ENCODE measurements at regions not wholly inside any gene's neighbourhood (a gene's known extent, or its start where the extent isn't known, plus 50 kb on each side); places are given as distances from the start of the nearest gene placed in this dataset.

DNA sequence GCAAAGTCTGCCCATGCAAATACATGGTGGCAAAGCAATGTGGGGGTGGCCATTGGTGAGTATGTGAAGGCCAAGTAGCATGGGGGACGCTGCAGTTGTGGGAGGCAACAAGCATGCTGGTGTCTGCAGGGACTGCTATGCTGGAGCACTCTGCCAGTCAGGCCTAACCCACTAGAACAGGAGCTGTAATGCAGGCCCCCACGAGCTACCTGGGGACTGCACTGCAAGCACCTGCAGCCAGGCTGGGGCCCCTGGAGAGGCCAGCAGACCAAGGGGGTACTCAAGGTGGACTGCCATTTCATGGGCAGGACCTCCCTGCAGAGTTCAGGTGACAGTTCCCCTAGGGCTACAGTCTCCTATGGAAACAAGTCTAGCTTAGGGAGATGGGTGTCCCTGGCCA lies 183.8 kb upstream of the PDE4D start:
- Histone ChIP-seq H3K9ac (ENCODE audit: low read length) (no peak overlapping the region), H2AFZ (ENCODE audit: insufficient read depth, low read depth, low read length, poor library complexity, severe bottlenecking) (no peak overlapping the region), H3K27me3 (replicated peaks in 1 of 4; ENCODE audit: control extremely low read depth in 1 of 4, control insufficient read depth in 3 of 4, insufficient read depth in 4 of 4, low read length in 3 of 4) (no peaks in the 10 kb centered on the region), H3K9me3 (ENCODE audit: control extremely low read depth in 1 of 3, control insufficient read depth in 2 of 3, insufficient read depth in 1 of 3, low read length in 2 of 3) (peaks cover 5 to 20% (median 5%) of the 10 kb centered on the region in 3 donors), H4K20me1 (ENCODE audit: control insufficient read depth, insufficient read depth, low read length, poor library complexity, severe bottlenecking) (no peaks in the 10 kb centered on the region), H3K79me2 (ENCODE audit: control insufficient read depth, insufficient read depth, low read length) (no peaks in the 10 kb centered on the region), H3K4me3 (ENCODE audit: control extremely low read depth in 1 of 5, extremely low read depth in 1 of 5, insufficient read depth in 1 of 5, low read depth in 2 of 5, low read length in 4 of 5) (no peak overlapping the region), H3K4me1 (ENCODE audit: control insufficient read depth in 2 of 2, insufficient read depth in 2 of 2, low read length in 2 of 2) (no peaks in the 10 kb centered on the region), H3K36me3 (replicated peaks in 1 of 2; ENCODE audit: control extremely low read depth in 1 of 2, control insufficient read depth in 1 of 2, extremely low read depth in 1 of 2, insufficient read depth in 2 of 2, low read length in 1 of 2) (no peaks in the 10 kb centered on the region), H3K4me2 (replicated peaks; ENCODE audit: low read depth, low read length, poor library complexity, severe bottlenecking) (no peak overlapping the region), H3K27ac (ENCODE audit: low read length in 2 of 2) (no peak overlapping the region)
- DNase-seq (no peak), ATAC-seq (ENCODE audit: low read depth) (no peak)
- CTCF ChIA-PET = no interaction called here
- Mint-ChIP-seq H3K9me3 (ENCODE audit: insufficient read depth) (peaks cover 25% of the 10 kb centered on the region), H3K4me3 (no peak overlapping the region), H3K27ac (no peak overlapping the region), H3K27me3 (no peaks in the 10 kb centered on the region), H3K4me1 (no peaks in the 10 kb centered on the region)
- no peak for TF ChIP-seq EZH2 (IDR thresholded peaks at IDR 0.05; ENCODE audit: borderline replicate concordance, insufficient read depth, low read depth, low read length, poor library complexity, severe bottlenecking)
- TF ChIP-seq, protein P1, sequence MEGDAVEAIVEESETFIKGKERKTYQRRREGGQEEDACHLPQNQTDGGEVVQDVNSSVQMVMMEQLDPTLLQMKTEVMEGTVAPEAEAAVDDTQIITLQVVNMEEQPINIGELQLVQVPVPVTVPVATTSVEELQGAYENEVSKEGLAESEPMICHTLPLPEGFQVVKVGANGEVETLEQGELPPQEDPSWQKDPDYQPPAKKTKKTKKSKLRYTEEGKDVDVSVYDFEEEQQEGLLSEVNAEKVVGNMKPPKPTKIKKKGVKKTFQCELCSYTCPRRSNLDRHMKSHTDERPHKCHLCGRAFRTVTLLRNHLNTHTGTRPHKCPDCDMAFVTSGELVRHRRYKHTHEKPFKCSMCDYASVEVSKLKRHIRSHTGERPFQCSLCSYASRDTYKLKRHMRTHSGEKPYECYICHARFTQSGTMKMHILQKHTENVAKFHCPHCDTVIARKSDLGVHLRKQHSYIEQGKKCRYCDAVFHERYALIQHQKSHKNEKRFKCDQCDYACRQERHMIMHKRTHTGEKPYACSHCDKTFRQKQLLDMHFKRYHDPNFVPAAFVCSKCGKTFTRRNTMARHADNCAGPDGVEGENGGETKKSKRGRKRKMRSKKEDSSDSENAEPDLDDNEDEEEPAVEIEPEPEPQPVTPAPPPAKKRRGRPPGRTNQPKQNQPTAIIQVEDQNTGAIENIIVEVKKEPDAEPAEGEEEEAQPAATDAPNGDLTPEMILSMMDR (IDR thresholded peaks at IDR 0.05) = no peak
- WGBS (ENCODE audit: insufficient coverage) = 64% methylated on average over 2 of the region's 2 CpGs
- intact Hi-C loops (cut with micrococcal nuclease) = no loop called here
- POLR2A ChIA-PET = no interaction called here

DNA sequence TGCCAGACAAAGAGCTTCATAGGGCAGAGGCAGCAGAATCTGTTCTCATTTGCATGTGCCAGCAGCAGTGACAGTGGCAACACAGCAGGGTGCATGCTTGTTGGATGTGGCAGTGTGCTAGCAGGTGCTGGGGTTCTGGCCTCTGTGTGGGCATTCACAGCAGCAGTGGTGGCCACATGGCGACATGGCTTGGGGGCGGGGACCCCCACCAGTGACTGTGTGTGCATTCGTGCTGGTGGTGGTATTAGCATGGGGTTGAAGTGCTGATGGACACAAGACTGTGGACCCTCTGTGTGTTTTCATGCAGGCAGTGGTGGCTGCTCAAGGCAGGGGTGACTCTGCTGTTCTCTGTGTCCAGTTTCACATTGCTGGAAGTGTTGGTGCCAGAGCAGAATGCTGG lies 183.2 kb upstream of the PDE4D start:
- POLR2A ChIA-PET = no interaction called here
- CTCF ChIA-PET = no interaction called here
- no peaks in the 10 kb centered on the region for H3K27me3 ChIP-seq (replicated peaks in 1 of 4; ENCODE audit: control extremely low read depth in 1 of 4, control insufficient read depth in 3 of 4, insufficient read depth in 4 of 4, low read length in 3 of 4)

More for the DNA sequence above, 183.2 kb upstream of the PDE4D start:
- Histone ChIP-seq H3K4me3 (ENCODE audit: control extremely low read depth in 1 of 5, extremely low read depth in 1 of 5, insufficient read depth in 1 of 5, low read depth in 2 of 5, low read length in 4 of 5) (no peak overlapping the region), H2AFZ (ENCODE audit: insufficient read depth, low read depth, low read length, poor library complexity, severe bottlenecking) (no peak overlapping the region), H3K4me2 (replicated peaks; ENCODE audit: low read depth, low read length, poor library complexity, severe bottlenecking) (no peak overlapping the region), H4K20me1 (ENCODE audit: control insufficient read depth, insufficient read depth, low read length, poor library complexity, severe bottlenecking) (no peaks in the 10 kb centered on the region), H3K27ac (ENCODE audit: low read length in 2 of 2) (no peak overlapping the region), H3K9ac (ENCODE audit: low read length) (no peak overlapping the region), H3K36me3 (replicated peaks in 1 of 2; ENCODE audit: control extremely low read depth in 1 of 2, control insufficient read depth in 1 of 2, extremely low read depth in 1 of 2, insufficient read depth in 2 of 2, low read length in 1 of 2) (no peaks in the 10 kb centered on the region), H3K4me1 (ENCODE audit: control insufficient read depth in 2 of 2, insufficient read depth in 2 of 2, low read length in 2 of 2) (no peaks in the 10 kb centered on the region), H3K79me2 (ENCODE audit: control insufficient read depth, insufficient read depth, low read length) (no peaks in the 10 kb centered on the region), H3K9me3 (ENCODE audit: control extremely low read depth in 1 of 3, control insufficient read depth in 2 of 3, insufficient read depth in 1 of 3, low read length in 2 of 3) (peaks cover 3 to 20% (median 5%) of the 10 kb centered on the region in 3 donors)
- H3K4me3 Mint-ChIP-seq = no peak overlapping the region
- DNase-seq (no peak), ATAC-seq (ENCODE audit: low read depth) (no peak)
- intact Hi-C loops (cut with micrococcal nuclease) = no loop called here
- no peak overlapping the region for H3K27ac Mint-ChIP-seq
- H3K9me3 Mint-ChIP-seq (ENCODE audit: insufficient read depth) = peaks cover 23% of the 10 kb centered on the region
- no peaks in the 10 kb centered on the region for H3K4me1 Mint-ChIP-seq
- no peaks in the 10 kb centered on the region for H3K27me3 Mint-ChIP-seq
- 97% methylated on average over 3 of the region's 3 CpGs for WGBS (ENCODE audit: insufficient coverage)
- TF ChIP-seq EZH2 (IDR thresholded peaks at IDR 0.05; ENCODE audit: borderline replicate concordance, insufficient read depth, low read depth, low read length, poor library complexity, severe bottlenecking) = no peak
- TF ChIP-seq, protein P1 (IDR thresholded peaks at IDR 0.05) = no peak
